ENCODE measurements at regions not wholly inside any gene's neighbourhood (a gene's known extent, or its start where the extent isn't known, plus 50 kb on each side); places are given as distances from the start of the nearest gene placed in this dataset.

- no peak for TF ChIP-seq CTCF (IDR thresholded peaks at IDR 0.05)
- no peak for TF ChIP-seq POLR2A (IDR thresholded peaks at IDR 0.05)
- no peak for TF ChIP-seq EP300 (IDR thresholded peaks at IDR 0.05)
These were observed 356.4 kb downstream of the MFSD1 start for GRCh38 chr3:159158213-159158612.

Measured in gastroesophageal sphincter (tissue), 3 donors.